ENCODE measurements at regions not wholly inside any gene's neighbourhood (a gene's known extent, or its start where the extent isn't known, plus 50 kb on each side); places are given as distances from the start of the nearest gene placed in this dataset.

DNA sequence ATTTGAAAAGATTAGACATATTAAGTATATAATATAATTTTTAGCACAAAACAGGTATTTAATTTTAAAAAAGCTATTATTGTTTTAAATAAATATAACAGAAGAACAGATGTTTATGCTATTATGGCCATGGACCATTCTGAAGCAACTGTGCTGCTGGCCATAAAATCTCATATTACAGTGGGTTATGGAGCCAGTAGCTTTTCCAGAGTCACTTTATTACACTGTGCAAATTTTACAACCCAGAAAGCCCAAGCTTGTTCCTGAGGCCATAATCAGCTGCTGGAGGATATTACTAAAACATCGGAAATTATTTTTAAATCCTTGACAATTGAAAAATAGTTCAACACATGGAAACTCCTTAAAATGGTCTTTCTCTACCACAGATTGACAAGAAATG lies 557.3 kb upstream of the KCNMB2 start:
- peak; percentile 49 for DNase-seq

DNA sequence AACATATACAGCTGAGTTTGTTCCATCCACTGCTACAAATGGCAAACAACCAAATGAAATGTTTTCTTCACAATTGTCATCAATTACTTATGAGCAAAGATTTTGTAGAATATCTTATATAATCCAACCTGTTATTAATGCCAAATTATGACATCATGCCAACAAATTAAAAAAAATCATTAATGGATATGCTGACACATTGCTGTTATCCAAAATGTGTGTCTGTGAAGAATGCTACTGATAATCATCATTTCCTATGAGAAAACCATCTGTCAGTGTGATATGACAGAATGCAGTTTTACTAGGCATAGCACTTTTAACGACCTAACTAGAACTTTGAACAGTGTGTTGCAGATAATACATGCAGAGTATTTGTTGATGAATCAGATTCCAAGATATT lies 556.5 kb upstream of the KCNMB2 start:
- DNase-seq, result no peak

DNA sequence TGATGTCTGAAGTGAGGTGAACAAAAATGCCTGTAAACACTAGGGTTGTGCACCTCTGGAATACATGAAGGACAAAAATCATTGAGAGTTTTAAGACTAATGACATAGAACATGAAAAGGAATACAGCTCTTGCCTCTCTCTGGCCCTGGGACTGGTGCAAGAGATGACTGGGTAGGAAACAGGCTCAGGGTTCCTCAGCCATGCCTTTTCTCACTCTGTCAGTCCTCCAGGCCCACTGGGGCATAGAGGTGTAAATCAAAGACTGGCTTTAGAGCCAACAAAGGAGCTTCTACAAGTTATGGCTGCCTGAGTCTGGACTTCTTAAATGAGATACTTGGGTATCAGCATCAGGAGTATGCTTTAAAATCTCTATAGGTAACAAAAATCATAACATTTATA lies 554.7 kb upstream of the KCNMB2 start:
- no peak for DNase-seq

DNA sequence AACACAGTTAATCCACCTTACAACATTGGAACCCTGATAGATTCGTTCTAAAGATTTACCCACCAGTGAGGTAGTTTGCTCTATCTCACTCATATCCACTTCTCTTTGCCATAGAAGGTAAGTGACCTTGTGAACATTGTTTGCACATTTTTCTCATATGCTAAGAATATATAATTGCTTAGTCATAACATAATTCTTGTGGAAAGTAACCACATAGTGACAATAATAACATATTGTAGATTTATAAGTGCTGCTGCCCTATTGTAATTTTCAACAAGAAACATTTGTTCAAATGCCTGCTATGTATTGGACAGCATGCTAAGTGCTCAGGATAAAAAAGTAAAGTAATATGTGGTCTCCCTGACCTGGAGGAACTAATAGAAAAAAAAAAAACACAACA lies 554.2 kb upstream of the KCNMB2 start:
- DNase-seq, result no peak

DNA sequence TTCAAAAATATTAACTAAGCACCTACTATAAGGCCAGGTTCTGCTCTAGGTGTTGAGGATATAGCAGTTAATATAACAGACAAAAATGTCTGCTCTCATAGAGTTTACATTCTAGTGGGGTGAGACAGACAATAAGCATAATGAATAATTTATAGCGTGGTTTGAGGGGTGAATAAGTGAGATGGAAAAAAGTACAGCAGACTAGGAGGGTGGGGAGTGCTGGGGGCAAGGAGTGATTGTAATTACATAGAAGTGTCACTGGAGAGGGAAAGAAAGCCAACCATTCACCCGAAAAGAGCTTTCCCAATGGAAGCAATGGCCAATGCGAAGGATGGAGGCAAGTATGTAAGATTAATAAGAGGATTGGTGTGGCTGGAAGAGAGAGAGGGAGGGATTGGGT lies 552.9 kb upstream of the KCNMB2 start:
- DNase-seq, result no peak

DNA sequence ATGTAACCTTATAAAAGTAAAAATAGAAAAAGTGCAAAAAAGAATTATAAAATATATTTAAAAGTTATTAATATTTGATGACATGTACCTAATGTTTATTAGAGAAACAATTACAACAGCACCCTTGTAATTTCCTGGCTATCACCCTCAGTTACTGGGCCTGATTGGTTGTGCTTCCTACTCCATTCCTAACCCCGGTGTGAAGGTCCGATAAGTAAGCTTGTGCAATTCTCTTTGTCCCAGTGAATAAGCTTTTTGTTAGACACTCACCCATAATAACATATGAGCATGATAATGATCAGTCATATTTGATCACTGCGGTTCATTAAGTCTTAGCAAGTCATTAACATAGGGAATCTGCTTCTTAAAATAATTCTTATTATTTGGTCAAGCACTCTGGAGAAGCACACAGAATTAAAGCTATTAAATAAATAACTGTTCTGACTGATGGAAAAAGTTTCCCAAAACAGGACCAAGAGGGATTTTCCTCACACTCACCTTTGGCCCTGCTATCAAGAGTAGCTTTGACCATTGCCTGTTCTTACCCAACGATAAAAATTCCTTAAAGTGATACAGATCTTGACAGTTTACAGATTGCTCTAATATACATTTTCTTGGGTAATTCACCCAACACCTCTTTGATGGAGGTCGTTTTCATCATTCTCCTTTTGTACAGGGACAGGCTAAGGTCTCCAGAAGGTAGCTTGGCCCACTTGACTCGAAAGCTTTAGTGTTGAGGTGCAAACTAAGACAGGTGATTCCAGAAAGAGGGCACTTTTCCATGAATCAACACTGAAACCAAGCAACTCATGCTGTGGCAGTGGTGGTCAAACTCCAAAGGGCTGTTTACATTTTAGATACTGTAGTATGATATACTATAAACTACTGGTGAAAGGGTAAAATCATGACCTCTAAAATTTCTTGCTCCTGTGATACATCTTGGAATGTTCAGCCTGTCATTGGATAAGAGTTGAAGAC lies 543.0 kb upstream of the KCNMB2 start:
- DNase-seq, result no peak

DNA sequence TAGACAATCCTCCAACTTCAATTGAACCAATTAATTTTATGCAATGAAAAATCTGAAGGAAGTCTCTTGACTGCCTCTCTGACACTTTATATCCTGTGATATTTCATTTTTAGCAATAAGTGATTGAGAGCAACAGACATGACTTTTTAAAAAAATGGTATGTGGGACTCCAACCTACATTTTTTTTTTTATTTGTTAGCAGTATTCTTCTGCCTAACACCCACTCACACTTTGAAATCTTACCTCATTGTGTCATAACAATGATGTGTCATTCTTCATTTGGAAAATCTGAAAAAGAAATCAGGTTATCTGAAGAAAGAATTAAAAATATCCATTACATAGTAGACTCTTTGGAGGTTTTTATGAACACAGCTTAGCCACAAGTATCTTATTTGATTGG lies 541.3 kb upstream of the KCNMB2 start:
- DNase-seq, result no peak

DNA sequence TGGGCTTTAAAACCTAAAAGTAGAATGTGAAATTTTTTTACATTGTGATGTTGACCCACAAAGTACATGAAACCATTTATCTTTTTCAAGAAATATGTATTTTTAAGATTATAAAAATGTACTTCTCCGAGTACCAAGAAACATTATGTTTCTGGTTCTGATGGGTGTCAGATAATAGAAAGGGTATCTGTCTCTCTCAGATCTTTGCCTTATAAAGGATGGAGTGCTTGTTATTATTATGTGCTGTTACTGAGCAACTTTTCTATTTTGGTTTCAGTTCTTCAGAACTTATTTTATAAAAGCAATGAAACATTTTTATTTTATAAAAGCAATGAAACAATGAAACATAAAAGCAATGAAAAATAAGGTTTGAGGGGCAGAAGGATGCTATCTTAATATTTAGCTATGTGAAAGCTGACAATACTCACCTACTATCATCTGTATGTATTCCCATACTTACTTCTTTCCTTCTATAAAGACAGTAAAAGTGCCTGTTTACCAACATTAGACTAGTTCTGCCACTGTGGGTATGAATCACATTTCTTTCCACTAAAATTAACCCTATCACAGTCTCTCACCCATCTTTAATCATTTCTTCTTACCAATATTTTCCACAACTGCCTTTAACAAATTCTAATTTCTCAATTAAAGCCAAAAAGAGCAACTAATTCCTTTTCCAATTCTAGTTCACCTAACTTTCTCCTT lies 540.7 kb upstream of the KCNMB2 start:
- DNase-seq, result no peak

DNA sequence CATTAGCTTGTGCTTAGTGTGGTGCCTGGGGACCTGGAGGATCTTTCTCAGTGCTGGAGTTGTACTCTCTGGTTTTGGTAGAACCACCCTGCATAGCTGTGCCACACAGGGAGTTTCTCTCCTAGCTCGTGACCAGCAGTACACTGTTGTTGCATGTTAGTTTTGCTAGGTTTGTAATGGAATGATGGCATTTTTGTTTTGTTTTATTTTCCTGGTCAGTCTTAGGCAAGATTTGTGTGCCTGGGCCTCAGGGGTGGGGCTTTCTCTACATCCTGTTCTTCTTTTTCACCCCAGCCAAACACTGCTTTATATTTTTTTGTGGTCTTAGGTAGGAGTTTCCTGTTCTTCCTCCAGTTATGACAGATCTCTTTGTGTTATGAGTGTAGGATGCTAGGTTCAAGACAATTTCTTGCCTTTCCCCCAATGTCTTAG lies 534.5 kb upstream of the KCNMB2 start:
- DNase-seq, result no peak

DNA sequence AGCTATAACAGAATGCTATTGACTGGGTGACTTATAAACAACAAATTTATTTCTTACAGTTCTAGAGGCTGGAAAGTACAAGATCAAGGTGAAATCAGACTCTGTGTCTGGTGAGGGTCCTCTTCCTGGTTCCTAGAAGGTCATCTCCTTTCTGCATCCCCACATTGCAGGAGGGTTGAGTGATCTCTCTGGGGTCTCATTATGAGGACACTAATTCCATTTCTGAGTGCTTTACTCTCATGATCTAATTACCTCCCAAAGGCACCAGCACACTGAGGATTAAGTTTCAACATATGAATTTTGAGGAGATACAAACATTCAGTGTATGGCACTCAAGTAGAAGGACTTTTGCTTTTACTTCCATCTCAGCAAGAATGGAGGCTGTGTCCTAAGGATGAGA lies 534.1 kb upstream of the KCNMB2 start:
- no peak for DNase-seq

DNA sequence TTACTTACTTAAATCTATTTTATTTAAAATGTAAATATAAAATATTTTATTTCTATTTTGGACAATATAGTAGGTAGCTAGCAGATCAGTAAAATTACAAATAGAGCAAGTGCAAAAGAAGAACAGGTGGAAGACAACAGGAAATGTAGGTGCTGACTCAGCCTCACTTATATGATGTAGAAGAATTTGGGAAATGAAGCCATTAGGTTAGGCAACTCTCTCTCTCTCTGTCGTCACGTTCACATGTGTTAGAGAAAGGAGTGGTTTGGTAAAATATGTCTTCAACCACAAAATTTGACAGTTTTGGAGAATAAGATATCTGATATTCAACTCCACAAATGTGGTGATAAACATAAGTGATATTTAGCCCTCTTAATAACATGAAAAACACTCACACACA lies 532.5 kb upstream of the KCNMB2 start:
- no peak for DNase-seq

DNA sequence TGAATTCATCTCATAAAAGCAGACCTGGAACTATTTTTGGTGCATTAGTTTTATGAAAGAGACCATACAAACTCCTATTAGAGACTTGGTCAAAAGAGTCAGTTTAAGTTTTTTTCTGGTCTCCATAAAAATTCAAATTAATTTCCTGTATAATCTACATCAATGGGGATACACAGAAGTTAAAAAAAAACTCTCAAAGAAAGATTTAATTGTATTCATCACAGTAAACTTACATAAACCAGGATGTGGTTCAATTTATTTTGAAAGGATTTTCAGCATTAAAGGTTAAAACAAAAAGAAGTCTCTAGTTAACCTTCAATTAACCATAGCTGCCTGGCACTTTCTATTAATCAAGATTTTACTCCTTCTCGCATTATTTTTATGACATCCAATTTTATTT lies 530.3 kb upstream of the KCNMB2 start:
- no peak for DNase-seq

DNA sequence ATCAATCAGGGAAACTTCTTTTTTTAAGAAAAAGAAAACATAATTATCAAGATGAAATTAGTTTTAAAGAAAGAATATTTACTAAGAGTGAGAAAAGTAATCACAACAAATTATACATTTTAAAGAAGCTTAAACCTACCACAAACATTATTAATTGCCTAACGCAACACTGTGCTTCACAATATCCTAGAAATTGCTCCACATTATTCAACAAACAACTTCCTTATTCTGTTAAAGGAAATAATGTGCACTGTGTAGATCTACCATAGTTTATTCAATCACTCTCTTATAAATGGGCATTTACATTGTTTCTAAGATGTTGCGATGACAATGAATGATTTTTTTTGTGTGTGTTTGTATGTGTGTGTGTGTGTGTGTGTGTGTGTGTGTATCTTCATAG lies 525.9 kb upstream of the KCNMB2 start:
- DNase-seq, result no peak

DNA sequence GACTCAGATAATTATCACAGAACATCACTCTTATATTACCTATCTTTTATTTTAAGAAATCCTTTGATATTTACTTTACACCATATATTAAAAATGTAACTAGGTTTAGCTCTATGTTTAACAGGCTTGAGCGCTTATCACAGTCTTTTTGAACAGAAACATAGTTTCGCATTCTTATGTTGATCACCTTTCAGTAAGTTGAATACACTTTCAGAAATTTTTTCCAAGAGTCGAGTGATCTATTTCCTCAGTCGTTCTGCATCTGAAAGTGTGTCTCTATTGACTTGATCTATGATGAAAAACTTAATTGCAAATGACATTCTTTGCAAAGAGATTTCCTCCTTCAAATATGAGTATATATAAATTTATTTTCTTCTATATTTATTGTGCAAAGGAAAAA lies 516.6 kb upstream of the KCNMB2 start:
- DNase-seq, result no peak

DNA sequence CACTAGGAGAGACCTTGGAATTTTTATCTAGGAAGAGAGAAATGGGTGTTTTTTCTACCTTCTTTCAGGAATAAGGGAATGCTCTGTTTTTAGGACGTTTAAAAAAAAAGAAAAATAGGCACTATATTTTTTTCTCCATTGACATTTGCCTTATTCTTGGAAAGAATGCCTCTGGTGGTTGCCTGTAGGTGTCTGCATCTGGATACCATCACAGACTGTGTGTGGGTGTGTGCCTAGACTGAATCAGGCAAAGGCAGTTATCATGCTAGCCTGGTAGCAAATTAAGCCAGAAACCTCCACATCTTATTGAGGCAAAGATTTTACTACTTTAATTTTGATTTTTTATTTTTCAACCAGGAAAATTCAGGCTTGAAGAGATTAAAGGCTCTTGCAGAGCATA lies 513.6 kb upstream of the KCNMB2 start:
- DNase-seq, result no peak

DNA sequence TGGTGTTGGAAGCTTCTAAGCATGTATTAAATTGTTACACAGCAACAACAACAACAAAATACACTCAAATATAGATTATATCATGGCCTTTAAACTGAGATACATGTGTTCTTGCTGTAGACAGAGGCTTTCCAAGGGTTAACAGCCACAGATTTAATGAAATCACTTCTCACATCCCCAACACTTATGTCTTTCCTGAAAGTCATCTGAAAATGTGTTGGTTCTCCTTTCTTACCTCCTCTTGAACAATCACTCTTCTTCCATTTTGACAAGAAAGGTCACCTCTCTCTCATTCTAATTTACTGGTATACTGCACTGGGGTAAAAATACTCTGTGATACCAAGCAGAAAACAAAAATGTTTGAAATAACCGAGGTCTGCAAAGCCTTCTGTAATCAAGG lies 507.3 kb upstream of the KCNMB2 start:
- no peak for DNase-seq

DNA sequence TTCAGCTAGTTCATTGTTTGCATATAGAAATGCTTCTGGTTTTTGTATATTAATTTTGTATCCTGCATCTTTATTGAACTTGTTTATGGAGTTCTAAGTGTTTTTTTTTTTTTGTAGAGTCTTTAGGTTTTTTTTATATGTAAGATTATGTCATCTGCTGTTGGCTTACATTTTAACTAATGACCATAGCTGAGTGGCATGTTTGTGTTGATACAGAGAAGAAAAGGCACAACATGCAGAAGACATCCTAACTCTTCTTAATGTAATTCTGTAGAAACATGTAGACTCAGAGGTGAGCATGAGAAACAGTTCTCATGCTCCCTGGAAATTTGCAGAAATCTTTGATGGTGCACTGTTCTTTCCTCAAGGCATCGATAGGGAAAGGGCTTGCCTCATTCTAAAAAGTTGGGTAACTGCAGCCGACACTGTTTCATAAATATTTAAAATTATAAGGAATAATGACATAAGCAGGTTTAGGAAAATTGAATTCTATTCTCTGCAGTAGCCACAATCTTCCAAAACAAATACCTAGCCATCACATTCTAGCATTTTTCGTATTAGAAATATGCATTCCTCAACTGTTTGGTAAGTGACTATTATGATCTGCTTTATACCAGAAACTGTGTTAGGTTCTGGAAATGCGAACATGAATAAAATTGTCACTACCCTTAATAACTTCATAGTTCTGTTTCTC lies 499.6 kb upstream of the KCNMB2 start:
- no peak for DNase-seq

DNA sequence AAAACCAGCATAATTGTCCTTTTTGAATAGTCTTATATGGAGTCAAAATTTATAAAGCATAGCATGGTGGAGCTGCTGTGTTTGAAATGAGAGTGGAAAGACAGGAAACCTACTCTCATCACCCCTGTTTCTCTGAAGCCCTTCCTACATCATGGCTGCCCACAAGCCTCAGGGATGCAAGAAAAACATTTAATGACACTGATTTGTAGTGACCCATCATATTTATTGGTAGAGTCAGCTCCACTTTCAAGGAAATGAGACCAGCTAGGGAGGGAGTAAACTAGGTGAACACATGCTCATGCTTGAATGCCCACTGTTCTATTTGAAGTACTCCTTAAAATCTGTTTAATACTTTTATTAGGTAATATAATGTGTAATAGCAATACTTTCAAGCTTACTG lies 494.3 kb upstream of the KCNMB2 start:
- DNase-seq, result no peak

DNA sequence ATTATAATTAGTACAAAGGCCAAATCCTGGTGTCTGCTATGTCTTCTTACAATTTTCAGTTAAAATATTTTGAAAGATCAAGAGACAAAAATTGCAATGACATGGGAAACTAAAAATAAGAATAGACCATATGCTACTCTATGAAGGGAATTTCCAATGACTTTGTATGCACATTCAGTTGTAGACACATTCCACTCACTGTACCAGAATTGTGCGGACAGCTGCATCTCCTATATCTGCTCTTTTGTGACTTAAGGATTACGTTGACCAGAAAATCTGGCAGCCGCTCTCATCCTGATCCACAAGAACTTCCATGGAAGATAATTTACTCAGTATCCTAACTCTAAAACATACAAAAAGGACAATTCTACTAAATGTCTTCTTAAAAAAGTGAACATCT lies 493.9 kb upstream of the KCNMB2 start:
- no peak for DNase-seq

DNA sequence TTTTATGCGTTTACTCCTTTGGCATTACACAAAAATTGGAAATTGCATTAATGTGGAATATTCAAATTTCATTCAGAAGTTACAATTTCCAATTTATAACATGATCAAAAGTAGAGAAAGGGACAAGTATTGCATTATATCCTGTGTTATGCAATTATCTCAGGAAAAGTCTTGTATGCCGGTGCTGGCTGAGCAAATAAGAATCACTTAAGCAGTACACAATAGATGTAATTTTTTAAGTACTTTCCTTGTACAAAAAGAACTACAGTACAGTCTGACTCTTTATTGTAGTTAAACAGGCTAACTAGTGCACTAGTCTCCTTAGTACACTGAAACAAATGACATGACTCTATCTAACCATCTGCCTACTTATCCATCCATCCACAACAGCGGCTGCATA lies 493.2 kb upstream of the KCNMB2 start:
- no peak for DNase-seq

DNA sequence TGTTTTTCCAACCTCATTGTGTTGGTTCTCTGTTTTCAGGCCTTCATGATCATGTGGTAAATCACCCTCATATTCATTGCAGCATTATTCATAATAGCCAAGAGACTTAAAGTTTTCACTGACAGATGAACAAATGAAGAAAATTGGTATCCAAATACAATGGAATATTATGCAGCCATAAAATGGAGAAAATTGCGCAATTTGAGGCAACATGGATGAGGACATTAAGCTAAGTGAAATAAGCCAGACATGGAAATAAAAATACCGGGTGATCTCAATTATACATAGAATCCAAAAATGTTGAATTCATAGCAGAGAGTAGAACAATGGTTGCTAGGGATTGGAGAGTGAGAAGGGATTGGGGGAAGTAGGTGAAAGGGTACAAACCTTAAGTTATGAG lies 491.9 kb upstream of the KCNMB2 start:
- no peak for DNase-seq

DNA sequence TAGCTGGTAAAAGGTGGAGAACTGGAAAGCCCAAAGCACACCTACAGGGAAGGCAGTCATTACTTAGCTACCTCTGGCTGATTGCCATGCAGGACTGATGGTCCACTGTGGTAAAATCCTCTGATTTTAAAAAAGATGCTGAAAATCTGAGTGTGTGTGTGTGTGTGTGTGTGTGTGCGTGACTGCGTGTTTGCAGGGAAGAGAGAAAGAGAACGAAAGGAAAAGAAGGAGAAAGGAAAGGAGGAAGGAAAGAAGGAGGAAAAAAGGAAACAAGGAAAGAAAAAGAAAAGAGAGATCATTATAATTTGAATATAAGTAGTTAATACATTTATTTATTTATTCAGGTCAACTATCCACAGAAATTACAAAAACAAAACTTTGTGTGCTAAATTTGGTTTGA lies 488.7 kb upstream of the KCNMB2 start:
- no peak for DNase-seq

DNA sequence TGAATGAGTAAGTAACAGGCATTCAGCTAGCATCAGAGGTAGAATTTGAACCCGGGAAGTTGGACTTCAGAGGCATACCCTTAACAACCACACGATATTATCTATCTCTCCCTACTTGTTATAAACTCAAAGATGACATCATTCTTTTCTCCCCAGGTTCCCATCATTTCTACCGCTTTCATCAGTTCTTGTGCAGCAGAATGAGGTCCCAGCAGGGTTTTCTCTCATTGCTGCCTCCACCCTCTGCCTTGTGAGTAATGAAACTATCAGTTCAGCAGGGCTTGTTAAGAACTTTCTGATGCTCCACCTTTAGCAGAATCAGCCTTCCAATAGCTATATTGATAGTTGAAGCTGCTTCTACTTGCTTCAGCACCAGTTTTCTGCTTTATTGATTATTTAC lies 487.5 kb upstream of the KCNMB2 start:
- DNase-seq, result no peak
